Coronary artery (tissue), 2 donors: ENCODE measurements at regions not wholly inside any gene's neighbourhood (a gene's known extent, or its start where the extent isn't known, plus 50 kb on each side); places are given as distances from the start of the nearest gene placed in this dataset.

Source experiments
- DNase-seq: peaks from one replicate; pipeline ENCODE4 v3.0.0-alpha.2; 2017; ENCODE audit warnings: low spot score
- H3K27ac ChIP-seq, 2 donors: fragments of 200-600 bp; sonication (generic); one replicate each; pipeline ENCODE4 v1.5.1; 2016 to 2019
- H3K4me3 ChIP-seq: fragments of 200-600 bp; sonication (generic); 2 replicates; pipeline ENCODE4 v1.5.1; 2016; ENCODE audit warnings: mild to moderate bottlenecking, moderate library complexity
- CTCF ChIP-seq: fragments of 200-600 bp; sonication (generic); IDR thresholded peaks from one replicate; pipeline ENCODE4 v1.5.1; 2019; ENCODE audit warnings: antibody characterized with exemption

GRCh38 chr10:123479640-123480039 lies 186.5 kb upstream of the GPR26 start:
- no peak for DNase-seq
- Histone ChIP-seq H3K27ac (no peak overlapping the region), H3K4me3 (no peak overlapping the region)
- TF ChIP-seq CTCF, result no peak

GRCh38 chr10:123480344-123480743 lies 185.8 kb upstream of the GPR26 start:
- no peak overlapping the region for H3K27ac ChIP-seq
- no peak overlapping the region for H3K4me3 ChIP-seq
- no peak for TF ChIP-seq CTCF
- DNase-seq, result no peak

- no peak for DNase-seq
- TF ChIP-seq CTCF, result no peak
- no peak overlapping the region for H3K27ac ChIP-seq
- no peak overlapping the region for H3K4me3 ChIP-seq
Measured at GRCh38 chr10:123480845-123481244, 185.3 kb upstream of the GPR26 start.

- TF ChIP-seq CTCF, result no peak
- H3K4me3 ChIP-seq, result no peak overlapping the region
- DNase-seq, result no peak
Measured at GRCh38 chr10:123484722-123485121, 181.4 kb upstream of the GPR26 start.

GRCh38 chr10:123485341-123485960 lies 180.7 kb upstream of the GPR26 start:
- no peak overlapping the region for H3K4me3 ChIP-seq
- no peak for DNase-seq
- H3K27ac ChIP-seq, result no peak overlapping the region
- no peak for TF ChIP-seq CTCF

More at GRCh38 chr10:123484722-123485121, 181.4 kb upstream of the GPR26 start:
- H3K27ac ChIP-seq, result no peak overlapping the region

- Histone ChIP-seq H3K27ac (no peak overlapping the region), H3K4me3 (no peak overlapping the region)
- no peak for TF ChIP-seq CTCF
- DNase-seq, result no peak
Measured at GRCh38 chr10:123488436-123488835, 177.7 kb upstream of the GPR26 start.

GRCh38 chr10:123491364-123491763 lies 174.8 kb upstream of the GPR26 start:
- DNase-seq, result no peak
- Histone ChIP-seq H3K27ac (no peak overlapping the region), H3K4me3 (no peak overlapping the region)
- TF ChIP-seq CTCF, result no peak
